ENCODE measurements at regions not wholly inside any gene's neighbourhood (a gene's known extent, or its start where the extent isn't known, plus 50 kb on each side); places are given as distances from the start of the nearest gene placed in this dataset.

DNA sequence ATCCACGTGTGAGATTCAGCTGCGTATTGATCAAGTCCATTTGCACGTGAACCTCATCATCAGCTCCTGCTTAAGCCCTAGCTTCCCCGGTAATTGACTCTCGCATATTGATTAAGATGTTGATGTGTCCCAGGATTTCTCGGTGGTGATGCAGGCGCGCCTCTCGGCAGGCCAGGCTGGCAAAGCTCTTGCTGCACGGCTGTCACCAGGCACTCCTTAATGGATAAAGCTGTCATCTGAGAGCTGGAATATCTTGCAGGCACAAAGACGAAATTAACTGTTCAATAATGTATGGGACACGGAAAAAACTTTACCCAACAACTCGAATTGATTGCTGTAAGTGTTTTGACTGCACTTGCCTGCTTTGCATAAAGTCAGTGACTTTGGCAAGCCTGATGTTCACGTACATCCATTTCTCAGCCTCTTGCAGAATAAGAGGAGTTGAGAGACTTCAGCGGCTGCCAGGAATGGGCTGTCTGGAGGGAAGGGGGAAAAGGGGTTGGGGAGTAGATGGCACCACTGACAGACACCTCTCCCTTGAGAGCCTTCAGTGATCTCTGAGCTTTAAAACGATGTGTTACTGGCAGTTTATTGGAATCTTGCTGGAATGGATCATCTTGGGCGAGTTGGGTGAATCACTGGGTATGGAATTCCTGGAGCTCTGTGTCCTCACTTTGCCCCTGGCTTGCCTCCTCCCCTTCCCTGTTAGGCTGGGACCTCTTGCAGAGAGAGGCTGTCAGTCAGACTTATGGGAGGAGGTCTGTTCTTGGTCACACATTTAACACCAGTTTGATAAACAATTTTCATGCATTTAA, 650.3 kb downstream of the CCDC171 start:
- no peak for DNase-seq

- no peak for DNase-seq
Observed at GRCh38 chr9:16203729-16204573, 651.1 kb downstream of the CCDC171 start.

DNA sequence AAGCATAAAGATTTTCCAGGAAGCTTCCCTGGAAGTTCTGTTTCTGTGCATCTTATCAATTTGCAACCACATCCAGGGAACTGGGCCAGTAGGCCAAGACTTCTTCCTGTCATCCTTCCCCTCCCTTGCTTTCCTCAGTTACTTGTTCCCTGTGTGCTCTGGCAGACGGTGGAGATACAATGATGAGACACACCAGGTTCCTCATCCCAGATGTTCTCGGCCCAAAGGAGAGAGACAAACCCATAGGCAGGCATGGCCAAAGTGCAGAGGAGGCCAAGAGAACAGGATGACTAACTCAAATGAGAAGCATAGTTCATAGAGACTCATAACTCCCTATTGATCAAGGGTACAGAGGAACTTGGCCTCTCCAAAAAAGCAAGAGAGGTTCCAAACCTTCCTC, 652.6 kb downstream of the CCDC171 start:
- DNase-seq = no peak

GRCh38 chr9:16206518-16206917, 653.7 kb downstream of the CCDC171 start:
- DNase-seq = no peak

- no peak for DNase-seq
Observed at GRCh38 chr9:16207161-16207560, 654.3 kb downstream of the CCDC171 start.

- DNase-seq = no peak
Observed at GRCh38 chr9:16210440-16210839, 657.6 kb downstream of the CCDC171 start.

DNA sequence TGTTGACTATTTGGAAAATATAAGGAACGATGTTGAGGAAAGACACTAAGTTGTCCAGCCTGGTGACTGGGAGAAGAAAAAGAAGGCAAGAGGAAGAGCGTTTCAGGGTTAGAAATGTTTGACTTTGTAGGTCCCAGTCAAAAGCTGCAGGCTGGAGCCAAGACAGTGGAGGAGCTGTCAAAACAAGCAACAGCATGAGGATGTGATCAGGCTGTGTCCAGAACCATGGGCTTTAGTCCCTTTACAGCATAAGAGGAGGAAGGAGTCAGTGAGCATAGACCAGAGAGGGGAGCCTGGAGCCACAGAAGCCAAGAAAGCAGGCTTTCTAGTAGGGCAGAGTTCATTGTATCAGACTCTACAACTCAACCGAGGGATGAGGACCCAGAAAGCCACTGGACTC, 658.5 kb downstream of the BNC2 start:
- DNase-seq = no peak

- DNase-seq = no peak
Observed at GRCh38 chr9:16213781-16214515, 656.5 kb downstream of the BNC2 start.

- no peak for DNase-seq
Observed at GRCh38 chr9:16214677-16215352, 655.7 kb downstream of the BNC2 start.

DNA sequence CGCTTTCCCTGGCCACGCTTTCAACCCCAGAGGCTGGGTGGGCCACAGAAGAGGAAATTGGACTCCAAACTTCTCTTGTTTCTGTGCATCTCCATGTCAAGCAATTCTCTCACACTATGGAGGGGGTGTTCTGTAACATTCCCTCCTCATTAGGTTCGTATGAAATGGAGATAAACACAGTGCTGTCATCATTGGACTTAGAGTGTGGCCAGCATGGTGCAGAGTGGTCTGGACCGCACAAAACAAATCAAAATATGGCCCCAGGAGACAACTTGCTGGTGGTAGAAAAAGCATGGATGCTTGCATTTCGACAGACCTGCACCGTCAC, 655.2 kb downstream of the BNC2 start:
- DNase-seq = no peak

DNA sequence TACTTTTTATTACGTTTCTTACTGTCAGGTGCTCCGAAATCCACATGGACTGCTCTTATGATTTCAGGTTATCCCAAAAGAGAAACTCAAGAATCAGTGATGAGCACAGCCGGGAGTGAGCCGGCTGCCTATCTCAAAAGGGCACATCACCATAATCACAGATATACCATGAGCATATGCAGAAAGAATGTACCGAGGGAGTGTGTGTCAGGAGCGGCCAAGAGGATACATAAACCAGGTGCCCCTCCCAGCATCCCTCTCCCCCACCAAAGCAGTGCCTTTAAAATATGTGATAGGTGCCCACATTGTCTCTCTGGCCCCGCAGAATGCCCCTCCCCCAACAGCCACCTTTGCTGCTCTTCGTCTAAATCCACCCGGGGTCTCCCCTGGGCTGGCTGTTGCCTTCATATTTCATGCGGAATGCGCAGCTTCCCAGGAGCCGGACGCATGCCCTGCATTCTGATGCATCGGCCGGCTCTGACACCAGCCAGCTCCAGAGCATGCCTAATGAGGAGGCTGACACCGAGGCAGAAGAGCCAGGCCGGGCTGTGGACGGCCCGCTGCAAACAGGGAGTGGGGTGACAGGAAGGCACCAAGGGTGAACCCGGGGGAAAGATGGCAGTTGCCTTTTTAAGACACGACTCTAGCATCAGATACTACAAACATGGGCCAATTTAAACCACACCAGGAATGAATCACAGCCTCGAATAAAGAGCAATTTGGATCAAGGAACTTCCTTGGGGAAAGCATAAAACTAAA, 652.3 kb downstream of the BNC2 start:
- no peak for DNase-seq

DNA sequence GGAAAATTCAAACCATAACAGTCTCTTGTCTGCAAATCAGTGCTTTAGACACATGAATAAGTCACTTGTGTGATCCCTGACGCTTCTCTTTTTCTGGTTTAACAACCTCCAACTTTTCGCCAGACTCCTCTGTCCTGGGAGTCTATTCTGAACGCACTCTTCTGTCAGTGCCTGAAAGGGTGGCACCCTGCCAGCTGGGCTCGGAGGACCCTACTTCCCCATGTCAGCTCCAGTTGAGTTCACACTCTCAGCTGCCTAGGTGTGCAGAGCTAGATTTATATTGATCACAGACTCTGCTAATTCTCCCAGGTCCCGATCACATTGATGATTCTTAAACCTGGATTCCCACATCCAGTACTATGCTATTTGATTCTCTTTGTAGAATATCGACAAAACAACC, 649.1 kb downstream of the BNC2 start:
- DNase-seq = no peak

- no peak for DNase-seq
Observed at GRCh38 chr9:16221822-16222547, 648.5 kb downstream of the BNC2 start.

GRCh38 chr9:16223074-16223871, 647.2 kb downstream of the BNC2 start:
- no peak for DNase-seq

DNA sequence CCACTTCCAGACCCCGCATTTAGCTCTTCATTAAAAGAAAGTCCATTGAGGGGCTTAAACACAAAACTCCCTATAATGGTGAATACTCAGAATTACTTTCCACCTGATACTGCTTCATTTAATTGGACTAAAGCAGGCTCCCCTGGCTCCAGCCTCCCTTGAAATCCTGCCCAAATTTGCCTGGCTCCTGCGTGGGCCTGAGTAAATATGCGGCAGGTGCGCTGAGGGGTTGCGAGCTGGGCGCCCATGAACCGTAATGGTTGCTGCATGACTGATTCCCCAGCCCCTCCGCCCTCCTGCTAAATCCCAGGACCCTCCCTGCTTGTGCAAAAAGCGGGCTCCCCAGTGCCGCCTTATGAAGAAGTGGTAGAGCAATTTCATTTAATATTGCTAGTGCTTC, 639.7 kb downstream of the BNC2 start:
- DNase-seq = no peak

DNA sequence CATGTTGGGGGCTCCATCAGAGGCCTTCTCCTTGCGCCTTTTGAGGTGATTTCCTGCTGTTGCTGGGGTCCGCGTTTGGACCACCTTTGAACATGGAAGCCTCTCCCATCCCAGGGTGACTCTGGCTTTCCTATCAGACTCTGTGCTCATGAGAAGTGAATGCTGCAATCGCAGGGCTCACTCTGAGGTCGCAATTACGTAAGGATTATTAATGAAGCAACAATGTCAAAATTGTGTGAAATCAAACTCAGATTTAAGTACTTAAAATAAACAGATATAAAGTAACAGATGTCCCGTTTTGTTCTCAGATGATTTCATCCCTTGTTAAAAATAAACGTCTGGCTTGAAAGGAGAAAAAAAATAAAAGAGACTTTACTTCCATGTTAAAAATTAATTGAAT, 634.2 kb downstream of the BNC2 start:
- no peak for DNase-seq

DNA sequence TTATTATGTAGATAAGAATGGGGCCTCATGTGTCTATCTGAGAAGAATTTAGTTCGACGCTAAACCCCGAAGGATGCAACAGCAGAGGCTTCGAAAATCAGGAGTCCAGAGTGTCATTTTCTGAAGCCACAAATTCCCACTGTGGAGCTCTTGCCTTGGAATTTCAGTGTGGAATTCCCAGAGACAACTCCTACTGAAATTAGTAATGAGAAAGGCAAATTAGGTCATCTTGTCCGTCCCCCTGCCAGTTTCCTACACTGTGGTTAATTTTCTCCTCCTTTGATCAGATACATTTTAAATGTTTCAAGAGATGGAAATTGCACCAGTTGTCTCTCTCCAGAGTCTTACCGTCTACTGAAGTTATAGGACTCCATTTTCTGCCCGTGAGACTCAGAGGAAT, 633.6 kb downstream of the BNC2 start:
- no peak for DNase-seq

DNA sequence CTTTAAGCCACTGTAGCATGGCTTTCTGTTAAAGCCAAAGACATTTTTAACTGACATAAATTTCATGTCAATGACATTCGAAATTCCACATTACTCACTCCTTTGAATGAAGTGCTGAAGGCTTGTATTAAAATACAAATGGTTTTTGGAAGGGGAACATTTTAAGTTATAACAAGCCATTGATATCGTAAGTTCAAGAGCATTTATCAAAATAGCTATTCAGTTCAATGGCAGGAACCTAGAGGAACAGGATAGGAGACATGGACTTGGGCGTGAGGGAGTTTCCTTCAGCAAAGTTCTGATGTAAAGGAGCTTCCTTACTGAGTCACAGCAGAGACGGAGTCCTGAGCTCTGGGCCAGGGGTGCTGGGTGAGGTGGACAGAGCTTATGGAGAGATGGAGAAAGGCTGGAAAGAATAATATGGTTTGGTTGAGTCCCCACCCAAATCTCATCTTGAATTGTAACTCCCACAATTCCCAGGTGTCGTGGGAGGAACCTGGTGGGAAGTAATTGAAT, 631.8 kb downstream of the BNC2 start:
- no peak for DNase-seq

GRCh38 chr9:16241231-16241630, 629.2 kb downstream of the BNC2 start:
- DNase-seq = no peak

GRCh38 chr9:16243798-16244197, 626.7 kb downstream of the BNC2 start:
- no peak for DNase-seq

All from activated CD4-positive, alpha-beta T cell treated with anti-CD3 and anti-CD28 coated beads, Interleukin-2, amount 50 U/mL, for 48 hours (primary cell).